Endothelial cell of umbilical vein (primary cell): ENCODE measurements at regions not wholly inside any gene's neighbourhood (a gene's known extent, or its start where the extent isn't known, plus 50 kb on each side); places are given as distances from the start of the nearest gene placed in this dataset.

Experiments
- BruUV-seq: library from RNA; stranded (reverse); fragments of 400-500 nt; replicated peaks from 2 replicates; lab custom pipeline; 2021; lab: Mats Ljungman, UMichigan
- CTCF ChIA-PET: fragments of 300-600, 350-600 bp; sonication (Branson Sonifier 250); formaldehyde crosslinking; loops from one replicate; lab custom pipeline; 2021; ENCODE audit warnings: antibody characterized with exemption, inconsistent platforms; lab: Charles Lee
- POLR2A ChIA-PET: fragments of 300-600, 350-600 bp; sonication (Branson Sonifier 250); formaldehyde crosslinking; loops from one replicate; lab custom pipeline; 2021; ENCODE audit warnings: antibody characterized with exemption, inconsistent platforms; lab: Charles Lee
- DNase-seq: peaks from one replicate; pipeline ENCODE4 v3.0.0-alpha.2; 2011; ENCODE audit warnings: low read depth, low spot score
- FAIRE-seq: peaks from 2 replicates; lab custom pipeline; 2011; peaks lifted over from hg19 to GRCh38; lab: Jason Lieb, UNC
- H2AFZ ChIP-seq: 2 replicates; pipeline ENCODE4 v1.6.0; 2012; ENCODE audit warnings: low read depth, low read length, control low read depth, inconsistent platforms
- H3K27ac ChIP-seq: 2 replicates; pipeline ENCODE4 v1.5.1; 2011; ENCODE audit warnings: low read depth, mild to moderate bottlenecking, control low read depth, low read length, moderate library complexity; ENCODE audit not compliant: insufficient read depth
- H3K27me3 ChIP-seq, 2 experiments: 2 replicates each; pipeline versions ENCODE4 v1.6.0 to v1.6.1; 2011; ENCODE audit warnings: low read length in 2 of 2, mixed read lengths in 1 of 2; ENCODE audit not compliant: control insufficient read depth in 2 of 2, insufficient read depth in 2 of 2
- H3K36me3 ChIP-seq, 2 experiments: 2 replicates in 1 of 2; 3 replicates in 1 of 2; pipeline ENCODE4 v1.5.1; 2011; ENCODE audit warnings: low read length in 2 of 2, mild to moderate bottlenecking in 1 of 2, moderate library complexity in 1 of 2; ENCODE audit not compliant: control insufficient read depth in 2 of 2, insufficient read depth in 2 of 2; ENCODE audit errors: extremely low read depth in 1 of 2
- H3K4me1 ChIP-seq: 3 replicates; pipeline ENCODE4 v1.5.1; 2011; ENCODE audit warnings: mild to moderate bottlenecking, low read length; ENCODE audit not compliant: control insufficient read depth, insufficient read depth; ENCODE audit errors: extremely low read depth
- H3K4me2 ChIP-seq: 2 replicates; pipeline ENCODE4 v1.6.1; 2011; ENCODE audit warnings: low read length, control low read depth, mixed read lengths; ENCODE audit not compliant: insufficient read depth
- H3K4me3 ChIP-seq, 3 experiments: fragments of 200-600 bp in 1 of 3; sonication (generic), shearing (Covaris generic) in 1 of 3; replicated peaks in 1 of 3; 2 replicates each; pipeline ENCODE4 v1.5.1; 2011 to 2016; ENCODE audit warnings: control low read depth in 3 of 3, low read length in 3 of 3, mild to moderate bottlenecking in 2 of 3, inconsistent platforms in 1 of 3, low read depth in 1 of 3, moderate library complexity in 1 of 3; ENCODE audit not compliant: insufficient read depth in 1 of 3
- H3K79me2 ChIP-seq: 2 replicates; pipeline ENCODE4 v1.6.0; 2012; ENCODE audit warnings: low read length, inconsistent platforms; ENCODE audit not compliant: control insufficient read depth, insufficient read depth
- H3K9ac ChIP-seq: replicated peaks from 2 replicates; pipeline ENCODE3; 2011; ENCODE audit warnings: low read length, control low read depth; ENCODE audit not compliant: insufficient read depth; ENCODE audit errors: extremely low read depth
- H3K9me1 ChIP-seq: replicated peaks from 3 replicates; pipeline ENCODE4 v1.6.0; 2011; ENCODE audit warnings: mild to moderate bottlenecking, low read length; ENCODE audit not compliant: control insufficient read depth, insufficient read depth; ENCODE audit errors: extremely low read depth
- H3K9me3 ChIP-seq: replicated peaks from 2 replicates; pipeline ENCODE4 v1.5.1; 2012; ENCODE audit warnings: low read length, inconsistent platforms; ENCODE audit not compliant: control insufficient read depth, insufficient read depth
- H4K20me1 ChIP-seq: replicated peaks from 2 replicates; pipeline ENCODE3; 2011; ENCODE audit warnings: mild to moderate bottlenecking, low read length; ENCODE audit not compliant: control insufficient read depth, insufficient read depth; ENCODE audit errors: extremely low read depth
- EZH2 ChIP-seq: IDR thresholded peaks from 2 replicates; pipeline ENCODE4 v1.6.1; 2012; ENCODE audit warnings: borderline replicate concordance, low read depth, mild to moderate bottlenecking, moderate library complexity, low read length, inconsistent platforms; ENCODE audit not compliant: severe bottlenecking
- FOS ChIP-seq: IDR thresholded peaks from 2 replicates; pipeline ENCODE4 v1.6.1; 2011; ENCODE audit warnings: mild to moderate bottlenecking, low read length, moderate library complexity, borderline replicate concordance; ENCODE audit not compliant: insufficient read depth
- GATA2 ChIP-seq: IDR thresholded peaks from 2 replicates; pipeline ENCODE4 v1.7.0; 2011; ENCODE audit warnings: low read depth, mild to moderate bottlenecking, moderate library complexity, mixed read lengths, low read length; ENCODE audit not compliant: insufficient read length, insufficient read depth
- JUN ChIP-seq: IDR thresholded peaks from 2 replicates; pipeline ENCODE4 v1.6.1; 2011; ENCODE audit warnings: borderline replicate concordance, low read depth; ENCODE audit not compliant: insufficient read length, insufficient read depth
- MAX ChIP-seq: IDR thresholded peaks from 2 replicates; pipeline ENCODE4 v1.6.1; 2011; ENCODE audit not compliant: insufficient read depth, insufficient read length
- MYC ChIP-seq: IDR thresholded peaks from one replicate; pipeline ENCODE4 v1.6.1; 2011; ENCODE audit warnings: mild to moderate bottlenecking, low read depth, low read length
- POLR2A ChIP-seq: IDR thresholded peaks from 2 replicates; pipeline ENCODE4 v1.6.1; 2012; ENCODE audit warnings: low read depth, mild to moderate bottlenecking, control low read depth, low read length
- POLR2AphosphoS5 ChIP-seq: IDR thresholded peaks from 2 replicates; pipeline ENCODE4 v1.6.1; 2012; ENCODE audit warnings: low read depth, mild to moderate bottlenecking, control low read depth, low read length, moderate library complexity; ENCODE audit not compliant: insufficient read depth
- dilution Hi-C: fragments of 300-500 bp; cut with MboI; formaldehyde crosslinking; loops from one replicate; pipeline ENCODE4 v1.15.0; 2019; ENCODE audit warnings: low sequenced_read_pairs; ENCODE audit not compliant: extremely low pct_ligation_motif_present
- intact Hi-C: fragments of 100-400 bp; cut with micrococcal nuclease; formaldehyde crosslinking; loops from one replicate; pipeline ENCODE4 v1.10.0; 2022
- TF ChIP-seq, protein P1 (sequence below), 2 donors: IDR thresholded peaks; 1 replicate in 1 of 2; 2 replicates in 1 of 2; pipeline ENCODE4 v1.5.1; 2011; ENCODE audit warnings: low read length in 2 of 2, mild to moderate bottlenecking in 2 of 2, moderate library complexity in 2 of 2, control low read depth in 1 of 2, inconsistent platforms in 1 of 2, low read depth in 1 of 2; ENCODE audit not compliant: insufficient read depth in 1 of 2; ENCODE audit errors: extremely low read depth in 1 of 2

DNA sequence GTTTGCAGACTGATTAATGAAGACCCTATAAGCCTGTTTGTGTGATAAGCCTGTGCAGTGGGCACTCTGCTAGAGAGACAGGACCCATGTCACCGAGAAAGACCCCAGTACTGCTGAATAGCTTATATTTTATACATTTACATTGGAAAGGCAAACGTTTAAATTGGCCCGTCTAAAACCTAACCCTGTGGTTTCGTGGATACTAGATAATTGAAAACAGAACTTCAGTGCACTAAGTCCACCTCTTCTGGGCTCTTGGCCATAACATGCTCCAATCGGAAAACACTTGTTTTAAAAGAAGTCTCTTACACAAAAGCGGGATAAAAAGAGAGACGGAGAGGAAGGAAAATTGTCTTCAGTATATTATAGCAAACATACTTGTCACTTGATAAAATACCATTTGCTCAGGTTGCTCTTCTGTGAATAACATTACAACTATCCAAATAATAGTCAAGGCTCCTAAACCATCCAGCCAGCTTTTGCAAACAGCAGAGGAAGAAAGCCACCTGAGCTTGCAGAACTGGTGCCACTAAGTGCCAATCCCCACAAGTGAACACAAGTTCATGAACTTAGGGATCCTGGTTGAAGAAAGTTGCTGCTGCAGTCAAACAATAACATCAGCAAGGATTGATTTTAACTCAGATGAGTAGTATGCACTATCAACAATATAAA lies 218.4 kb upstream of the FN1 start:
- POLR2A ChIA-PET: no interaction called here
- no peaks in the 10 kb centered on the region for H3K79me2 ChIP-seq
- no peaks in the 10 kb centered on the region for H3K27me3 ChIP-seq
- H3K9me3 ChIP-seq: no peaks in the 10 kb centered on the region
- no peak for TF ChIP-seq GATA2
- no peak for TF ChIP-seq EZH2
- TF ChIP-seq MYC: no peak
- TF ChIP-seq POLR2A: no peak
- no peak for TF ChIP-seq POLR2AphosphoS5
- TF ChIP-seq, protein P1, sequence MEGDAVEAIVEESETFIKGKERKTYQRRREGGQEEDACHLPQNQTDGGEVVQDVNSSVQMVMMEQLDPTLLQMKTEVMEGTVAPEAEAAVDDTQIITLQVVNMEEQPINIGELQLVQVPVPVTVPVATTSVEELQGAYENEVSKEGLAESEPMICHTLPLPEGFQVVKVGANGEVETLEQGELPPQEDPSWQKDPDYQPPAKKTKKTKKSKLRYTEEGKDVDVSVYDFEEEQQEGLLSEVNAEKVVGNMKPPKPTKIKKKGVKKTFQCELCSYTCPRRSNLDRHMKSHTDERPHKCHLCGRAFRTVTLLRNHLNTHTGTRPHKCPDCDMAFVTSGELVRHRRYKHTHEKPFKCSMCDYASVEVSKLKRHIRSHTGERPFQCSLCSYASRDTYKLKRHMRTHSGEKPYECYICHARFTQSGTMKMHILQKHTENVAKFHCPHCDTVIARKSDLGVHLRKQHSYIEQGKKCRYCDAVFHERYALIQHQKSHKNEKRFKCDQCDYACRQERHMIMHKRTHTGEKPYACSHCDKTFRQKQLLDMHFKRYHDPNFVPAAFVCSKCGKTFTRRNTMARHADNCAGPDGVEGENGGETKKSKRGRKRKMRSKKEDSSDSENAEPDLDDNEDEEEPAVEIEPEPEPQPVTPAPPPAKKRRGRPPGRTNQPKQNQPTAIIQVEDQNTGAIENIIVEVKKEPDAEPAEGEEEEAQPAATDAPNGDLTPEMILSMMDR (IDR thresholded peaks at IDR 0.05; ENCODE audit: extremely low read depth in 1 of 2, insufficient read depth in 1 of 2, low read depth in 1 of 2, low read length in 2 of 2): no peak
- no peak for TF ChIP-seq FOS
- TF ChIP-seq MAX: no peak
- TF ChIP-seq JUN: no peak
- no peak for DNase-seq
- peaks cover 15% of the 10 kb centered on the region for H3K4me1 ChIP-seq
- no peak overlapping the region for H3K4me3 ChIP-seq
- no peak overlapping the region for H2AFZ ChIP-seq
- no peak overlapping the region for H3K4me2 ChIP-seq
- peaks cover 6 to 12% of the 10 kb centered on the region in 2 experiments for H3K36me3 ChIP-seq
- no TSS peak for BruUV-seq
- FAIRE-seq: no peak
- H4K20me1 ChIP-seq: no peaks in the 10 kb centered on the region
- dilution Hi-C loops: no loop called here
- no peaks in the 10 kb centered on the region for H3K9me1 ChIP-seq
- no peak overlapping the region for H3K27ac ChIP-seq
- no peak overlapping the region for H3K9ac ChIP-seq
- intact Hi-C loops: no loop called here
- CTCF ChIA-PET: interaction anchor here (1.3 to 1.9 kb wide), 4 partner anchors 12 to 277 kb away, joined by 3 to 7 read pairs (median 4); no protein-coding TSS in a partner anchor
